CD14-positive monocyte (primary cell): ENCODE measurements at regions not wholly inside any gene's neighbourhood (a gene's known extent, or its start where the extent isn't known, plus 50 kb on each side); places are given as distances from the start of the nearest gene placed in this dataset.

Experiments used
- DNase-seq, 3 donors: peaks; one replicate each; pipeline ENCODE4 v3.0.0-alpha.2; 2011 to 2022
- H2AFZ ChIP-seq: 2 replicates; pipeline ENCODE4 v1.6.0; 2012; ENCODE audit warnings: mild to moderate bottlenecking, low read depth, low read length, inconsistent platforms; ENCODE audit not compliant: insufficient read depth, poor library complexity, severe bottlenecking
- H3K27ac ChIP-seq, 2 donors: 1 replicate in 1 of 2; 2 replicates in 1 of 2; pipeline ENCODE4 v1.5.1; 2012 to 2013; ENCODE audit warnings: low read length in 2 of 2, control low read depth in 1 of 2, inconsistent platforms in 1 of 2, low read depth in 1 of 2, mild to moderate bottlenecking in 1 of 2
- H3K27me3 ChIP-seq, 2 donors: one replicate each; pipeline versions ENCODE4 v1.6.0 to v1.6.1; 2011 to 2013; ENCODE audit warnings: low read length in 2 of 2; ENCODE audit not compliant: control insufficient read depth in 2 of 2, insufficient read depth in 2 of 2
- H3K36me3 ChIP-seq, 2 donors: replicated peaks in 1 of 2; 1 replicate in 1 of 2; 2 replicates in 1 of 2; pipeline versions ENCODE4 v1.5.1 to v1.6.1; 2012 to 2013; ENCODE audit warnings: low read length in 2 of 2, control low read depth in 1 of 2, inconsistent platforms in 1 of 2, mild to moderate bottlenecking in 1 of 2; ENCODE audit not compliant: insufficient read depth in 2 of 2, control insufficient read depth in 1 of 2
- H3K4me1 ChIP-seq, 2 donors: 1 replicate in 1 of 2; 2 replicates in 1 of 2; pipeline versions ENCODE4 v1.5.1 to v1.6.1; 2012 to 2013; ENCODE audit warnings: low read length in 2 of 2, control low read depth in 1 of 2, inconsistent platforms in 1 of 2, mild to moderate bottlenecking in 1 of 2, moderate library complexity in 1 of 2; ENCODE audit not compliant: insufficient read depth in 2 of 2, control insufficient read depth in 1 of 2
- H3K4me2 ChIP-seq: replicated peaks from 2 replicates; pipeline ENCODE3; 2012; ENCODE audit warnings: low read length, moderate library complexity, mild to moderate bottlenecking; ENCODE audit not compliant: poor library complexity, severe bottlenecking; ENCODE audit errors: extremely low read depth
- H3K4me3 ChIP-seq, 3 experiments: fragments of 200-600 bp in 1 of 3; sonication (generic) in 1 of 3; replicated peaks in 1 of 3; 1 replicate in 2 of 3; 2 replicates in 1 of 3; pipeline ENCODE4 v1.5.1; 2011 to 2013; ENCODE audit warnings: low read length in 3 of 3, mild to moderate bottlenecking in 3 of 3, control low read depth in 2 of 3, low read depth in 2 of 3, inconsistent platforms in 1 of 3, moderate library complexity in 1 of 3
- H3K79me2 ChIP-seq: 2 replicates; pipeline ENCODE4 v1.6.0; 2012; ENCODE audit warnings: mild to moderate bottlenecking, control low read depth, inconsistent platforms, low read length, moderate library complexity; ENCODE audit not compliant: insufficient read depth
- H3K9ac ChIP-seq: 2 replicates; pipeline ENCODE4 v1.6.0; 2017; ENCODE audit warnings: low read length, mild to moderate bottlenecking; ENCODE audit not compliant: insufficient read depth, poor library complexity, severe bottlenecking
- H3K9me3 ChIP-seq, 2 donors: replicated peaks in 1 of 2; 1 replicate in 1 of 2; 2 replicates in 1 of 2; pipeline versions ENCODE4 v1.5.1 to v1.6.1; 2012 to 2013; ENCODE audit warnings: low read length in 2 of 2, control low read depth in 1 of 2; ENCODE audit not compliant: control insufficient read depth in 1 of 2, insufficient read depth in 1 of 2
- H4K20me1 ChIP-seq: 2 replicates; pipeline ENCODE4 v1.6.0; 2012; ENCODE audit warnings: mild to moderate bottlenecking, low read length, control low read depth, moderate library complexity; ENCODE audit not compliant: insufficient read depth
- H3K27ac Mint-ChIP-seq, 7 donors: one replicate each; pipeline ENCODE4 v1.8.0; 2020; ENCODE audit warnings: mild to moderate bottlenecking in 7 of 7, mixed read lengths in 7 of 7, moderate library complexity in 6 of 7, inconsistent platforms in 2 of 7
- H3K27me3 Mint-ChIP-seq, 3 donors: one replicate each; pipeline ENCODE4 v1.8.0; 2021 to 2022; ENCODE audit warnings: low read depth in 3 of 3, mild to moderate bottlenecking in 3 of 3, mixed read lengths in 3 of 3, moderate library complexity in 3 of 3, inconsistent platforms in 1 of 3
- H3K36me3 Mint-ChIP-seq, 2 donors: one replicate each; pipeline ENCODE4 v1.8.0; 2020; ENCODE audit warnings: mixed read lengths in 2 of 2, inconsistent platforms in 1 of 2, mild to moderate bottlenecking in 1 of 2
- H3K4me1 Mint-ChIP-seq: one replicate; pipeline ENCODE4 v1.8.0; 2020; ENCODE audit warnings: mild to moderate bottlenecking, mixed read lengths
- H3K4me3 Mint-ChIP-seq, 2 donors: one replicate each; pipeline ENCODE4 v1.8.0; 2020; ENCODE audit warnings: mild to moderate bottlenecking in 2 of 2, mixed read lengths in 2 of 2, moderate library complexity in 1 of 2
- H3K9me3 Mint-ChIP-seq, 7 donors: one replicate each; pipeline ENCODE4 v1.8.0; 2020 to 2022; ENCODE audit warnings: mixed read lengths in 7 of 7, mild to moderate bottlenecking in 6 of 7, moderate library complexity in 6 of 7, inconsistent platforms in 2 of 7
- WGBS: methylation state at CpG from one replicate; pipeline ENCODE4 v1.1.5; 2013; ENCODE audit warnings: missing lambda C conversion rate; ENCODE audit not compliant: insufficient coverage; 5-methylcytosine and 5-hydroxymethylcytosine counted together
- intact Hi-C, 2 donors: fragments of 100-400 bp; cut with micrococcal nuclease; formaldehyde crosslinking; loops; one replicate each; pipeline versions ENCODE4 v1.15.0 to v1.15.1; 2023
- TF ChIP-seq, protein P1 (sequence below): fragments of 200-600 bp; IDR thresholded peaks from one replicate; pipeline ENCODE4 v1.8.0; 2022; ENCODE audit warnings: antibody characterized with exemption, mild to moderate bottlenecking

DNA sequence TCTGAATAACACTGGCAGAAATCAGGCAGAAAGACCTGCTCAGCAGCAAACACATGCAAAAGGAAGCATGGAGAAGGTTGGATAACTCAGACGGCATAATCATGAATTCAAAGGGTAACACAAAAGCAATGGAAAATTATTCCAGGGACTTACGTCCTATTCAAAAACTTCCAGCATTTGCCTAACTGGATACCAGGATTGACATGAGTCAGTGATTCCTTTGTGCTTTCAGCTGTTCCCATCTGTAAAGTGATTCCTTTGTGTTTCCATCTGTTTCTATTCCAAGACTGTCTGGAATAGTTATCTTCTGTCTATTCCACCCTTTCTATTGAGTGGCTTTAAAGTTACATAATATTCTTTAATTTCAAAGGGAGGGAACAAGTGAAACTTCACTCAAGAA lies 1361.7 kb upstream of the CDH9 start:
- peaks cover 2 to 16% (median 7%) of the 10 kb centered on the region in 7 donors for H3K9me3 Mint-ChIP-seq
- Histone ChIP-seq H3K36me3 (no peaks in the 10 kb centered on the region), H3K9ac (no peak overlapping the region), H2AFZ (no peak overlapping the region), H3K4me2 (no peak overlapping the region), H4K20me1 (no peaks in the 10 kb centered on the region), H3K79me2 (no peaks in the 10 kb centered on the region), H3K9me3 (peaks cover 12 to 23% of the 10 kb centered on the region in 2 donors), H3K4me1 (no peaks in the 10 kb centered on the region), H3K27me3 (no peaks in the 10 kb centered on the region), H3K4me3 (no peak overlapping the region), H3K27ac (no peak overlapping the region)
- no peaks in the 10 kb centered on the region for H3K36me3 Mint-ChIP-seq
- no peak overlapping the region for H3K27ac Mint-ChIP-seq
- no peaks in the 10 kb centered on the region for H3K27me3 Mint-ChIP-seq
- WGBS: 88% methylated on average over 2 of the region's 2 CpGs
- TF ChIP-seq, protein P1, sequence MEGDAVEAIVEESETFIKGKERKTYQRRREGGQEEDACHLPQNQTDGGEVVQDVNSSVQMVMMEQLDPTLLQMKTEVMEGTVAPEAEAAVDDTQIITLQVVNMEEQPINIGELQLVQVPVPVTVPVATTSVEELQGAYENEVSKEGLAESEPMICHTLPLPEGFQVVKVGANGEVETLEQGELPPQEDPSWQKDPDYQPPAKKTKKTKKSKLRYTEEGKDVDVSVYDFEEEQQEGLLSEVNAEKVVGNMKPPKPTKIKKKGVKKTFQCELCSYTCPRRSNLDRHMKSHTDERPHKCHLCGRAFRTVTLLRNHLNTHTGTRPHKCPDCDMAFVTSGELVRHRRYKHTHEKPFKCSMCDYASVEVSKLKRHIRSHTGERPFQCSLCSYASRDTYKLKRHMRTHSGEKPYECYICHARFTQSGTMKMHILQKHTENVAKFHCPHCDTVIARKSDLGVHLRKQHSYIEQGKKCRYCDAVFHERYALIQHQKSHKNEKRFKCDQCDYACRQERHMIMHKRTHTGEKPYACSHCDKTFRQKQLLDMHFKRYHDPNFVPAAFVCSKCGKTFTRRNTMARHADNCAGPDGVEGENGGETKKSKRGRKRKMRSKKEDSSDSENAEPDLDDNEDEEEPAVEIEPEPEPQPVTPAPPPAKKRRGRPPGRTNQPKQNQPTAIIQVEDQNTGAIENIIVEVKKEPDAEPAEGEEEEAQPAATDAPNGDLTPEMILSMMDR: no peak
- intact Hi-C loops: no loop called here
- H3K4me1 Mint-ChIP-seq: no peaks in the 10 kb centered on the region
- DNase-seq: no peak
- no peak overlapping the region for H3K4me3 Mint-ChIP-seq

DNA sequence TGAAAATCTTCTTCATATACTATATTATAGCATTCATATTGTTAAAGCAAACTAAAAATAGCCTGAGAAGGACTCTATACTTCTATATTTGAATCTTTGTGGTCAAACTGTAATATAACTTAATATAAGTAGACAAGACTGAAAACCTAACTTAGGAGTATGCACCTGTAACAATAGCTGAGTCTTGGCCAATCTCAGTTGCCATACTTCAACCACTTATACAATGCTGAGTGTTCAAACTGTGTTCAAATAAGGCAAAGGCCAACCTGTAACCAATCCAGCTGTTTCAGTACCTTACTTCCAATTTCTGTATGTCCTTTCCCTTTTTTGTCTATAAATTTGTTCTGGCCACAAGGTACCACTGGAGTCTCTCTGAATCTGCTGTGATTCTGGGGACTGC lies 1360.8 kb upstream of the CDH9 start:
- no peak overlapping the region for H3K4me3 Mint-ChIP-seq
- no peak overlapping the region for H3K4me3 ChIP-seq
- H3K27me3 ChIP-seq: no peaks in the 10 kb centered on the region
- TF ChIP-seq, protein P1: no peak
- no peaks in the 10 kb centered on the region for H3K27me3 Mint-ChIP-seq
- no peak overlapping the region for H3K27ac Mint-ChIP-seq
- H3K9me3 ChIP-seq: peaks cover 5 to 14% of the 10 kb centered on the region in 2 donors
- H3K4me1 ChIP-seq: no peaks in the 10 kb centered on the region
- DNase-seq: no peak
- no peak overlapping the region for H3K4me2 ChIP-seq
- no peak overlapping the region for H3K9ac ChIP-seq
- no peaks in the 10 kb centered on the region for H3K4me1 Mint-ChIP-seq
- no peaks in the 10 kb centered on the region for H3K79me2 ChIP-seq
- H3K9me3 Mint-ChIP-seq: peaks cover 0 to 10% (median 6%) of the 10 kb centered on the region in 7 donors
- H3K27ac ChIP-seq: no peak overlapping the region
- H2AFZ ChIP-seq: no peak overlapping the region
- no peaks in the 10 kb centered on the region for H4K20me1 ChIP-seq
- H3K36me3 Mint-ChIP-seq: no peaks in the 10 kb centered on the region
- H3K36me3 ChIP-seq: no peaks in the 10 kb centered on the region
- intact Hi-C loops: no loop called here
